Upper lobe of left lung (tissue), 4 donors: ENCODE measurements at regions not wholly inside any gene's neighbourhood (a gene's known extent, or its start where the extent isn't known, plus 50 kb on each side); places are given as distances from the start of the nearest gene placed in this dataset.
"Not testable (repeated sequence)": the region's sequence is repeated elsewhere in the genome, so short reads cannot be mapped to it uniquely, and the experiment has no call there.

Experiments
- CTCF ChIP-seq, 6 experiments: fragments of 450-650 bp in 4 of 6; fragments of 200-600 bp in 2 of 6; sonication (generic) in 2 of 6; IDR thresholded peaks; one replicate each; pipeline ENCODE4 v1.5.1; 2016 to 2019; ENCODE audit warnings: antibody characterized with exemption in 6 of 6
- EP300 ChIP-seq, 4 donors: sonication (generic); formaldehyde crosslinking; IDR thresholded peaks; one replicate each; pipeline ENCODE4 v1.5.1; 2017; ENCODE audit warnings: antibody characterized with exemption in 4 of 4, control low read depth in 2 of 4
- POLR2A ChIP-seq, 4 donors: fragments of 450-650 bp; IDR thresholded peaks; one replicate each; pipeline ENCODE4 v1.5.1; 2016 to 2017; ENCODE audit warnings: antibody characterized with exemption in 4 of 4, mild to moderate bottlenecking in 2 of 4

GRCh38 chr6:71832110-71832764 lies 54.1 kb upstream of the RIMS1 start:
- TF ChIP-seq CTCF, POLR2A, EP300 (IDR thresholded peaks at IDR 0.05): not testable (repeated sequence)
